ENCODE measurements at regions not wholly inside any gene's neighbourhood (a gene's known extent, or its start where the extent isn't known, plus 50 kb on each side); places are given as distances from the start of the nearest gene placed in this dataset.
"Not testable (repeated sequence)": the region's sequence is repeated elsewhere in the genome, so short reads cannot be mapped to it uniquely, and the experiment has no call there.

DNA sequence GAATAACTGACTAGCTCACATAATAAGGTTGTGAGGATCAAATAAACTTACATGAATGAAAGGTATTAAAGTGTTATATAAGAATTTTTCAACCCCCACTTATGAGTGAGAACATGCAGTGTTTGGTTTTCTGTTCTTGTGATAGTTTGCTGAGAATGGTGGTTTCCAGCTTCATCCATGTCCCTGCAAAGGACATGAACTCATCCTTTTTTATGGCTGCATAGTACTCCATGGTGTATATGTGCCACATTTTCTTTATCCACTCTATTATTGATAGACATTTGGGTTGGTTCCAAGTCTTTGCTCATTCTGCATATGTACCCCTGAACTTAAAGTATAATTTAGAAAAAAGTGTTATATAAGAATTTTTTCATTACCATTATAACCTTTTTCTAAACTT is 93.9 kb downstream of the MED10 start:
- H3K9me3 Mint-ChIP-seq, H3K27ac Mint-ChIP-seq, H3K36me3 Mint-ChIP-seq, H3K4me3 Mint-ChIP-seq, H3K27me3 Mint-ChIP-seq, H3K4me1 Mint-ChIP-seq: not testable (repeated sequence)

DNA sequence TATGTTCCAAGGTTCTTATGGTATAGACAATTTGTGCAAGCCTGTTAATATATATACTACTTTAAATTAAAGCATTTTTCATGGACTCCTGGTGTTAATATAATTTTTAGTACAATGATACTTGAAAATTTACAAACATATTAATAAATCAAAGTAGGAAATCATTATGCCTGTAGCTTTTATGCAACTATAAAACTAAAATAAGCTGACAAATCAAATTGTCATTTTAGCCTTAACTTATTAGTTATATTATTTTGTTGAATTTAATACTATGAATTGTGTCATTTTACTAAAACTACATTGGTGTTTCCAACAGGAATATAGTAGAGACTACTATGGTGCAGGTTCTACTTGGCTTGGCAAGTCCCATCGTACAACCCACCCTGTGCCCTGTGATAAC is 96.0 kb downstream of the MED10 start:
- no peak overlapping the region for H3K27ac Mint-ChIP-seq
- no peaks in the 10 kb centered on the region for H3K4me1 Mint-ChIP-seq
- H3K27me3 Mint-ChIP-seq, result peaks cover 2% of the 10 kb centered on the region
- H3K36me3 Mint-ChIP-seq, result peaks cover 2% of the 10 kb centered on the region
- H3K9me3 Mint-ChIP-seq, result no peaks in the 10 kb centered on the region
- no peak overlapping the region for H3K4me3 Mint-ChIP-seq

DNA sequence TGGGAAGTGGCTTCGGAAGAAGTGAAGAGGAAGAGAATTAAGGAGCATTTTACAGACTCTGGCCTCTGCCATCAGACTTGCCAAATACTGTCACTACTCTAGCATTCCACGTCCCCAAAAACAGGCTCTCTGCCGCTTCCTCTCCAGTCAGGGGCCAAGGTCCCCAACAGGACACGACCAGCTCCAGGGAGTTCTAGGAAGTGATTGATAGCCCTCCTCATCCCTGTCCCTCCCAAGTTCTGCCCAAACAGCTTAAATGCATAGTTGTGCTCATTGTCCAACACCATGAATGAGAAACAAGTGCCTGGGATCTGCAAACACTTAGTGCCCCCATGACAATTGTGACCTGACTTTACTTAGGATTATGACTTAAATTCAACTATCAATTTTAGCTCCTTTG is 96.5 kb downstream of the MED10 start:
- Mint-ChIP-seq H3K4me3 (no peak overlapping the region), H3K36me3 (peaks cover 2% of the 10 kb centered on the region), H3K27ac (no peak overlapping the region), H3K27me3 (peaks cover 2% of the 10 kb centered on the region), H3K4me1 (no peaks in the 10 kb centered on the region), H3K9me3 (no peaks in the 10 kb centered on the region)

DNA sequence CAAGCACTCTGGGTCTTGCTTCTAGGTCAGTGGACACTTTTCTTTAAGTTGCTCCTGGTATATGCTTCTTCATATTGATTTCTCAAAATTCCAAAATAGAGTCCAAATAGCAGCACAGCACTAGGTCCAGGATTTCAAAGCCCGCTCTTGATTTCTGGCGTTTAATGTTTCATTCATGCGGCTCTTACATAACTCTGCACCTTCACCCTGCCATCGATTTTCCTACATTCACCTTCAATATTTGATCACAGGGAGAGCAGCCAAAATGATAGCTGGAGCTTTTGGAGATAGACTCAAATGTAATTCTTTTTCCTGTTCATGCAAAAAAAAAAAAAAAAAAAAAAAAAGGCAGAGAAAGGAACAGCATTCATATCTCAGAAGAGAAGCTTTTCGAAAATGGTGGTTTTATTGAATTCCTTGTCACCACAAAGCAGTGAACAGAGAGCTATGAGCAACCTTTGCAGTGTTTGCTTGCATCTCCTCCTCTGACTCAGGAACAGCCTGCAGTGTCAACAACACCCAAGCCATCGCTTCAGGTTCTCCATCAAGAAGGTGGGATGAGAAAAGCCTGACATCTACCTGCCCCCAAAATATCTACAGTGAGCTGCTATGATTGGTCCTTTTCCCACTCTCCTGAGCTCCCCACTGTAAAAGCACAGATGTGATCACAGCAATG is 97.8 kb downstream of the MED10 start:
- Mint-ChIP-seq H3K4me1 (no peaks in the 10 kb centered on the region), H3K36me3 (peaks cover 2% of the 10 kb centered on the region), H3K9me3 (no peaks in the 10 kb centered on the region), H3K27ac (no peak overlapping the region), H3K4me3 (no peak overlapping the region), H3K27me3 (peaks cover 2% of the 10 kb centered on the region)

DNA sequence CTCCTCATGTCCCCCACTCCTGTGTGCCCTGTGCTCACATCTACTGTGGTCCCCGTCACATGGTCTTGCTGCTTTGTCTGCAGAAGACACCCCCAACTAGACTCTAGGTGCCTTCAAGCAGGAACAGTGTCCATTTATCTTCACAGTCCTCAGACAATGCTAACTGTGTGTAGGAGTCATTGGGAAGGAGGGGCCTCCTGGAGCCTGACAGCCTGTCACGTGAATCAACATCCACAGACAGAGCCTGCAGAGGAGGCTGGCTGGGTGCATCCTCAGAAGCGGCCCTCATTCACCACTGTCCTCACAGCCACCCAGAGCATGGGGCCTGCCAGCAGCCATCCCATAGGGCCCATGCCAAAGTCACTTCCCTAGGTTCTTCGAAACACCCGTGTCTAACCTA is 98.7 kb downstream of the MED10 start:
- no peaks in the 10 kb centered on the region for H3K4me1 Mint-ChIP-seq

DNA sequence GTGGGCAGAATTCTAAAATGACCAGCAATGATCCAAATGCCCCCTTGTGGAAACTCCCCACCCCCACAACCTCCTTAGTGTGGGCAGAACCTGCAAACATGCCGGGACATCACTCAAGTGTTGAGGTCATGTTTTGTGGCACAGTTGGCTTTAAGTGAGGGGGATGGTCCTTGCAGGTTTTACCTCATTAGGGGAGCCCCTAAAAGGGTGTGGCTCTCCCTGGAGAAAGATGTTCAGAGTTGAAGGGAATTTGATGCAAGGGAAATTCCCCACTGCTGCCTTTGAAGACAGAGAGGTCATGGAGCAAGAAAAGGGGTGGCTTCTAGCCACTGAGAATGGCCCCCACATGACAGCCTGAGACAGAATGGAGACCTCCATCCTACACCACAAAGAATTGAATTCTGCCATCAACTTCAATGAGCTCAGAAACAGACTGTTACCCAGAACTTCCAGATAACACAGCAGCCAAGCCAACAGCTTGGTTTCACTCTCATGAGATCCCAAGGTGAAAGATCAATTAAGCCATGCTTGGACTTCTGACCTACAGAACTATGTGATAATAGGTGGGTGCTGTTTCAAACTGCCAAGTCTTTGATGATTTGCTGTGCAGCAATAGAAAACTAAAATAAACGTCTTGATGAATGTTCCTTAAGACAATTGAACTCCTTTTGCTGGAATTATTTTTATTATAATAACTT is 103.4 kb downstream of the MED10 start:
- Mint-ChIP-seq H3K4me3 (no peak overlapping the region), H3K36me3 (no peaks in the 10 kb centered on the region), H3K4me1 (no peaks in the 10 kb centered on the region), H3K27ac (no peak overlapping the region), H3K9me3 (no peaks in the 10 kb centered on the region), H3K27me3 (no peaks in the 10 kb centered on the region)

More for the DNA sequence above, 98.7 kb downstream of the MED10 start:
- H3K27me3 Mint-ChIP-seq, result peaks cover 2% of the 10 kb centered on the region
- H3K36me3 Mint-ChIP-seq, result peaks cover 2% of the 10 kb centered on the region
- no peaks in the 10 kb centered on the region for H3K9me3 Mint-ChIP-seq
- no peak overlapping the region for H3K4me3 Mint-ChIP-seq
- H3K27ac Mint-ChIP-seq, result no peak overlapping the region

DNA sequence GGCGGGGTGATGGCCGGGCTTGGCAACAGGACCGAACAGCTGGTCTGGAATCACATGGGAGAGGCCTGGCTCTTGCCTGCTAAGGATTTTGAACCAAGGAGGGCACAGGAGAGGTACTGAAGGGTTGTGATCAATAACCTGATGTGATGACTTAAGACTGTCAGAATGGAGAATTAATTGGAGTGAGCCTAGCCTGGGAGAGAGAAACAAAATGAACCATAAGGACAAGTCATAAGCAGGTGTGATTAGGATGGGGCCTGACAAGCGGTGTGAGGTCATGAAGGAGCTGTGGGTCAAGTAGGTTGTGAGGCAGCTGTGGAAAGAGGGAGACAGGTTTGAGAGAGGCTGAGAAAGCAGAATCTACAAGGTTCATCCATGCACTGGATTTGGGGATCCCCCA is 104.6 kb downstream of the MED10 start:
- Mint-ChIP-seq H3K27me3 (no peaks in the 10 kb centered on the region), H3K36me3 (no peaks in the 10 kb centered on the region), H3K4me3 (no peak overlapping the region), H3K4me1 (no peaks in the 10 kb centered on the region), H3K9me3 (no peaks in the 10 kb centered on the region), H3K27ac (no peak overlapping the region)

DNA sequence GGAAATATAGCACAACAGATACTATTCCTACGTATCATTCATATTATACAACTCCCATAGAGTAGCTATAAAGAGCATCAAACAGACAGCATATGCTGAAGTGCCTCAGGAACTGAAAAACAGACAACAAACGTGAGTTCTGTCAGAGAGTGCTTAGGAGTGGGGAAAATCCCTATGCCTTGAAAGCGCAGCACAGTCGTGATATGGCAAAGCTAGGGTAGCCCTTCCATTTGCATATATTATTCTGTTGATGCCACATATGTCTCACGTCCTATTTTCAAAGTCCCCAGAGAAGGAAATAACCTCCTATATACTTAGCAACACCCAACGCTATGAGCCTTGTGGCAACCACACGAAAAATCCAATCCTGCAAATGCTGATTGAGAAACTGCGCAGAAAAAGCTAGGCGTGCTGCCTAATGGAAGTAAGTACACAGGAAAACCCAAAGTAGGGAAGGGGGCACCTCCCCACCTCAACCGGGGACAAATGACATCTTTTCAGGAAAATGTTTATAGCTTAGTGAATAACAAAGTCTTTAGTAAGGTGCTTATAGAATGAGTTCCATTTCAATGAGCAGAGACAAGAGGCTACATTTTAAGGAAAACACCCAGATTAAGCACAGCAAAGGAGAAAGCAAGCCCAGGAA is 105.1 kb downstream of the MED10 start:
- Mint-ChIP-seq H3K4me1 (no peaks in the 10 kb centered on the region), H3K27me3 (no peaks in the 10 kb centered on the region), H3K4me3 (no peak overlapping the region), H3K36me3 (no peaks in the 10 kb centered on the region), H3K27ac (no peak overlapping the region), H3K9me3 (no peaks in the 10 kb centered on the region)

DNA sequence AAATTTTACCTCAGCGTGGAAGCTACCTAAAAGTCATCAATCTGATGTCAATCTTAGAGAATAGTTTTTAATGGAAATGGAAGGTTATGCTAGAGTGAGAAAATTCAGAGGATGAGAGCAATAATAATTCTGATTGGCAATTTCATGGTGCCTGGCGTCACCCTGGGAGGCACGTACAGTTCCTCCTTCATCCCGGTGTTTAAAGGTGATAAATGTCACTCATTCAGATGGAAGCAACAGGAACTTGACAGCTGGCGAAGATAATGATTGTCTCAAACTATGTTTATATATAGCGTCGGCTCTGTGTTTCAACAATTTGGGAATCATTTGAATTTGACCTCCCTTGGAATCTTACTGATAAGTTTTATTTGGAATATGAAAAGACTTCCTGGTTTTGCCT is 108.4 kb downstream of the MED10 start:
- no peaks in the 10 kb centered on the region for H3K9me3 Mint-ChIP-seq
- no peaks in the 10 kb centered on the region for H3K4me1 Mint-ChIP-seq
- no peaks in the 10 kb centered on the region for H3K36me3 Mint-ChIP-seq
- H3K4me3 Mint-ChIP-seq, result no peak overlapping the region
- H3K27ac Mint-ChIP-seq, result no peak overlapping the region
- no peaks in the 10 kb centered on the region for H3K27me3 Mint-ChIP-seq

DNA sequence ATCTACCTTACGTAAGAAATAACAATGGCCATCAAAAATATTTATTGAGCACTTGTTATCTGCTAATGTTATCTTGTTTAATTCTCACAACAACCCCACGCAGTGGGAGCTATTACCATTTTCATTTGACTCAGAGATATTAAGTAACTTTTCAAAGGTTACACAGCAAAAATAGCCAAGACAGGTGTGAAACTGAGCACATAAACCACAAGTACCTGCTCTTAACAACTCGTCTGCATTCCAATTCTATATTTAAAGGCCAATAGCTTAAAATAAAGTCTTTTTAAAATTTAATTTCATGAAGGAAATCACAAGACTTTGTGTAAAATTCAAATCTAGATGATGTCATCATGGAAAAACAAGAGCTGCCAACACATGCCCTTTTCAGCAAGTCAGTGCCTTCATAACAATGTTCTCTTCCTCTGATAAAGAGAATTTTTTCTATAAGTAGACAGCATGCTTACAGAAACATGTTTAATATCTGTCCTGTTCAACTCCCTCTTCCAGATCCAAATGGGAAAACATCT is 111.6 kb downstream of the MED10 start:
- no peak overlapping the region for H3K4me3 Mint-ChIP-seq
- H3K27ac Mint-ChIP-seq, result no peak overlapping the region
- no peaks in the 10 kb centered on the region for H3K27me3 Mint-ChIP-seq
- H3K36me3 Mint-ChIP-seq, result no peaks in the 10 kb centered on the region
- H3K4me1 Mint-ChIP-seq, result no peaks in the 10 kb centered on the region
- H3K9me3 Mint-ChIP-seq, result no peaks in the 10 kb centered on the region

DNA sequence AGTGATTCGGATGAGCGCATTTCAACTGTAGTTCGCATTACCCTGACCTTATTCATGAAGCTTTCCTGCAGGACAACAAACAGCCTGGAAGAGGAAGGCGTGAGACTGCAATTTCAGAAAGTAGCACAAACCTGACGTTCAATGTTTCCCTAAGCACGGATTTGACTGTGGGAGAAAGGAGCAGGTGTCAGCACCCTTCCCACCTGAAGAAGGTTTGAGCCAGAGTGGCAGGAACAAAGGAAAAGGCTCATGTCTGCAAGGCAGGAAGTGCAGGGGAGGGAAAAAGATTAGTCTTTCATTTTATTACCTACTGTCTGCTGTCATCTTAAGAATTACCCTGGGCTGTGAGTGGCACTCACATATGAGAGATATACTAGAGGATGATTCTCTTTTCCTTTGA is 114.0 kb downstream of the MED10 start:
- no peaks in the 10 kb centered on the region for H3K9me3 Mint-ChIP-seq
- H3K4me3 Mint-ChIP-seq, result no peak overlapping the region
- no peaks in the 10 kb centered on the region for H3K4me1 Mint-ChIP-seq
- H3K27me3 Mint-ChIP-seq, result no peaks in the 10 kb centered on the region
- no peaks in the 10 kb centered on the region for H3K36me3 Mint-ChIP-seq
- H3K27ac Mint-ChIP-seq, result no peak overlapping the region

DNA sequence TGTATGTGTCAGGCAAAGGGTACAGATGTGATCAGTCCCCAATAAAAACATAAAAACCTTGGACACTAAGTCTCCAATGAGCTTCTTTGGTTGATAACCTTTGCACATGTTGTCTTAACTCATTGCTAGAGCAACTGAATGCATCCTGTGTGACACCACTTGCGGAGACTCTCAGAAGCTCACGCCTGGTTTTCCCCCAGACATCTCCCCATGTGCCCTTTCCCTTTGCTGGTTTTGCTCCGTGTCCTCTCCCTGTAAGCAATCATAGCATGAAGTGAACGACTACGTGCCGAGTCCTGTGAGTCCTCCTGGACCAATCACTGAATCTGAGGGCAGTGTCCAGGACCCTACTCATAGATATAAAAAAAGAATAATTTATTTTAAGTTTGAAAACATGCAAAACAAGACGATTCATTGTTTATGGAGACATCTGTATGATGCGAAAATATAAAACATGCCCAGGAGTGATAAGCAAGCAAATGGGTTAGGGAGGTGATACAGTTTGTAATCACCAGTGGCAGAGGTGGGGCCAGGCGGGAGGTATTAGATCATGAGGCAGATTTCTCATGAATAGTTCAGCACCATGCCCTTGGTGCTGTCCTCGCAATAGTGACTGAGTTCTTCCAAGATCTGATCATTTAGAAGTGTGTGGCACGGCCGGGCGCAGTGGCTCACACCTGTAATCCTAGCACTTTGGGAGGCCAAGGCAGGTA is 115.5 kb downstream of the MED10 start:
- Mint-ChIP-seq H3K4me3 (no peak overlapping the region), H3K27me3 (no peaks in the 10 kb centered on the region), H3K4me1 (no peaks in the 10 kb centered on the region), H3K27ac (no peak overlapping the region), H3K9me3 (no peaks in the 10 kb centered on the region), H3K36me3 (no peaks in the 10 kb centered on the region)

DNA sequence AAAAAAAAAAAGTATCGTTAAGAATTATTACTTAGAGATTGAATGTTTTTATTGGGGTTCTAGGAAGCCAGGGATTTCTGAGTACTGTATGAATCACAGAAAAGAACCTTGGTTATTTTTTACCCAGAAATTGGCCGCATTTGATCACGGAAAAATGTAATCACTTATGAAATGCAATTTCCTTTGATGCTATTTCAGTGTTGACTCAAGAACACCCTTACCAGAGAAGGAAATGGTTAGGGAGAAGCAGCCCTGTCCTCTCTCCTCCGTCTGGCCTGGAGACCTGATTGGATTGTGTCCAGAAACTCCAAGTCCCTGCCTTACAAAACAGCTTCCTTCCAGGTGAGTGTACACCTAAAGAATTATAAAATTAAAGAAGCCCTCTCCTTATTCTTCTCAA is 116.7 kb downstream of the MED10 start:
- no peak overlapping the region for H3K27ac Mint-ChIP-seq

DNA sequence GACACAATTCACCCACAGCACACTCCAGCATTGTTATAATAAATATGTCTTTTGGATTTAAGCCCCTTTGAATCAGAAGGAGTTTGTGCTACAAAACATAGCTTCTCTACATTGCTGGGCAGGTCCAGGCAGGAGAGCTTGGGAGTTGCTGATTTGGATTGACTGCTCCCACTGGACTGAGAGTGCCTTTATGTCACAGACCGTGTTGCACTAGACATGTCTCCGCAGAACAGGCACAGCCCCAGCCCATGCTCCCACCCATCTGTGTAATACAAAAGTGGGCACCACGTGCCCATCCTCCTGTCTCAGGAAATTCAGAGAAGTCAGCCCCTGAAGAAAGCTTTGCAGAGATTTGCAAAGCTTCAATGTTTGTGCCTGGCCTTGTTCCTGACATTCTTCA is 117.1 kb downstream of the MED10 start:
- Mint-ChIP-seq H3K4me1 (no peaks in the 10 kb centered on the region), H3K9me3 (no peaks in the 10 kb centered on the region), H3K4me3 (no peak overlapping the region), H3K27me3 (no peaks in the 10 kb centered on the region), H3K36me3 (no peaks in the 10 kb centered on the region), H3K27ac (no peak overlapping the region)

More for the DNA sequence above, 116.7 kb downstream of the MED10 start:
- no peak overlapping the region for H3K4me3 Mint-ChIP-seq
- H3K9me3 Mint-ChIP-seq, result no peaks in the 10 kb centered on the region
- H3K36me3 Mint-ChIP-seq, result no peaks in the 10 kb centered on the region
- no peaks in the 10 kb centered on the region for H3K27me3 Mint-ChIP-seq
- H3K4me1 Mint-ChIP-seq, result no peaks in the 10 kb centered on the region

DNA sequence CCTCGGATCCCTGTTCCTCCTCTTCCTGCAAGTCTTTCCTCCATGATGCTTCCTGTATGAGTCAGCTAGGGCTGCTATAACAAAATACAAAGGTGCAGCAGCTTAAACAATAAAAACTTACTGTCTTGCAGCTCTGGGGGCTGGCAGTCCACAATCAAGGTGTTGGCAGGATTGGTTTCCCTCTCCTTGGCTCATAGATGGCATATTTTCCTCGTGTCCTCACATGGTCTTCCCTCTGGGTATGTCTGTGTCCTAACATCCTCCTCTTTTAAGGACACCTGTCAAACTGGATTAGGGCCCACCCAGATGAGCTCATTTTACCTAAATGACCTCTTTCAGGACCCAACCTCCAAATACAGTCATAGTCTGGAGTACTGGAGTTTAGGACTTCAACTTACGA is 117.5 kb downstream of the MED10 start:
- Mint-ChIP-seq H3K27me3 (no peaks in the 10 kb centered on the region), H3K36me3 (no peaks in the 10 kb centered on the region), H3K27ac (no peak overlapping the region), H3K9me3 (no peaks in the 10 kb centered on the region), H3K4me1 (no peaks in the 10 kb centered on the region), H3K4me3 (no peak overlapping the region)

DNA sequence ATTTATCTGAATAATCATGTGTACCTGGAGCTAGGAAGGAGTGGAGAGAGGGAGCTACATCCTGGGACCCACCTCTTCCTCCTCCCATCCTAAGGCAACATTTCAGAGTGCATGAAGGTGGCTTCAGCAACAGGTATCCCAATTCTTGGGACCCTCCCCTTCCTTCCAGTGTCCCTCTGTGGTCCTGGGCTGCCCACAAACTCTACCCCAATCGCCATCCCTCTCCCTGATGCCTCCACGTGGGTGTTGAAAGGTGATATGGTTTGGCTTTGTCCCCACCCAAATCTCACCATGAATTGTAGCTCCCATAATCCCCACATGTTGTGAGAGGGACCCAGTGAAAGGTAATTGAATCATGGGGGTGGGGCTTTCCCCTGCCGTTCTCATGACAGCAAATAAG is 121.4 kb downstream of the MED10 start:
- Mint-ChIP-seq H3K9me3 (no peaks in the 10 kb centered on the region), H3K27ac (no peak overlapping the region), H3K36me3 (no peaks in the 10 kb centered on the region), H3K27me3 (no peaks in the 10 kb centered on the region), H3K4me3 (no peak overlapping the region), H3K4me1 (no peaks in the 10 kb centered on the region)
